Neuronal stem cell (in vitro differentiated cells): ENCODE measurements at regions not wholly inside any gene's neighbourhood (a gene's known extent, or its start where the extent isn't known, plus 50 kb on each side); places are given as distances from the start of the nearest gene placed in this dataset.

Source experiments
- DNase-seq: peaks from one replicate; pipeline ENCODE4 v3.0.0-alpha.2; 2013; ENCODE audit warnings: low spot score
- H2AFZ ChIP-seq: one replicate; pipeline ENCODE4 v1.6.1; 2013; ENCODE audit warnings: mild to moderate bottlenecking, low read length, inconsistent platforms
- H2AK5ac ChIP-seq: 2 replicates; pipeline ENCODE4 v1.6.1; 2013; ENCODE audit warnings: low read depth, mild to moderate bottlenecking, inconsistent platforms, low read length, moderate library complexity, mixed read lengths
- H2BK120ac ChIP-seq: 2 replicates; pipeline ENCODE4 v1.6.1; 2013; ENCODE audit warnings: low read depth, mild to moderate bottlenecking, inconsistent platforms, low read length, moderate library complexity, mixed read lengths
- H2BK12ac ChIP-seq: one replicate; pipeline ENCODE4 v1.6.1; 2013; ENCODE audit warnings: low read length, inconsistent platforms
- H2BK15ac ChIP-seq: 2 replicates; pipeline ENCODE4 v1.6.1; 2013; ENCODE audit warnings: mild to moderate bottlenecking, low read length, inconsistent platforms, mixed read lengths
- H2BK5ac ChIP-seq: one replicate; pipeline ENCODE4 v1.6.1; 2013; ENCODE audit warnings: inconsistent platforms, mild to moderate bottlenecking, low read length, moderate library complexity
- H3K14ac ChIP-seq: one replicate; pipeline ENCODE4 v1.6.1; 2013; ENCODE audit warnings: low read length, inconsistent platforms
- H3K18ac ChIP-seq: 2 replicates; pipeline ENCODE4 v1.6.1; 2013; ENCODE audit warnings: low read length, inconsistent platforms
- H3K23ac ChIP-seq: 2 replicates; pipeline ENCODE4 v1.6.1; 2013; ENCODE audit warnings: low read depth, mild to moderate bottlenecking, mixed read lengths, low read length, inconsistent platforms; ENCODE audit not compliant: poor library complexity
- H3K27ac ChIP-seq: replicated peaks from 3 replicates; pipeline ENCODE4 v1.5.1; 2013; ENCODE audit warnings: low read length, inconsistent platforms
- H3K27me3 ChIP-seq, 3 experiments: 2 replicates each; pipeline ENCODE4 v1.6.1; 2013; ENCODE audit warnings: low read length in 3 of 3, mild to moderate bottlenecking in 2 of 3, inconsistent platforms in 1 of 3, low read depth in 1 of 3, mixed read lengths in 1 of 3, moderate library complexity in 1 of 3; ENCODE audit not compliant: control insufficient read depth in 3 of 3, insufficient read depth in 3 of 3
- H3K36me3 ChIP-seq, 2 donors: replicated peaks in 1 of 2; 2 replicates each; pipeline ENCODE4 v1.6.1; 2013; ENCODE audit warnings: low read length in 2 of 2; ENCODE audit not compliant: control insufficient read depth in 2 of 2, insufficient read depth in 2 of 2
- H3K4ac ChIP-seq: 2 replicates; pipeline ENCODE4 v1.6.1; 2013; ENCODE audit warnings: inconsistent platforms, mild to moderate bottlenecking, low read length, moderate library complexity
- H3K4me1 ChIP-seq, 2 donors: 1 replicate in 1 of 2; 2 replicates in 1 of 2; pipeline ENCODE4 v1.6.1; 2013; ENCODE audit warnings: low read length in 2 of 2, low read depth in 1 of 2; ENCODE audit not compliant: control insufficient read depth in 2 of 2, insufficient read depth in 1 of 2
- H3K4me2 ChIP-seq: one replicate; pipeline ENCODE4 v1.6.1; 2013; ENCODE audit warnings: mild to moderate bottlenecking, low read length, inconsistent platforms; ENCODE audit not compliant: insufficient read depth, poor library complexity, severe bottlenecking
- H3K4me3 ChIP-seq, 2 donors: 2 replicates each; pipeline ENCODE4 v1.5.1; 2013; ENCODE audit warnings: low read length in 2 of 2, mild to moderate bottlenecking in 2 of 2, inconsistent platforms in 1 of 2, moderate library complexity in 1 of 2
- H3K79me1 ChIP-seq: one replicate; pipeline ENCODE4 v1.6.1; 2013; ENCODE audit warnings: low read depth, mild to moderate bottlenecking, inconsistent platforms, low read length, moderate library complexity
- H3K9ac ChIP-seq: one replicate; pipeline ENCODE4 v1.6.1; 2013; ENCODE audit warnings: mild to moderate bottlenecking, low read depth, low read length, inconsistent platforms; ENCODE audit not compliant: poor library complexity
- H3K9me3 ChIP-seq, 2 donors: replicated peaks in 1 of 2; 2 replicates each; pipeline versions ENCODE3 to v1.6.1; 2013; ENCODE audit warnings: low read length in 2 of 2, mild to moderate bottlenecking in 2 of 2, inconsistent platforms in 1 of 2, low read depth in 1 of 2, mixed read lengths in 1 of 2, moderate library complexity in 1 of 2; ENCODE audit not compliant: control insufficient read depth in 2 of 2, insufficient read depth in 1 of 2
- H4K8ac ChIP-seq: one replicate; pipeline ENCODE4 v1.6.1; 2013; ENCODE audit warnings: low read depth, mild to moderate bottlenecking, inconsistent platforms, low read length, moderate library complexity
- H4K91ac ChIP-seq: one replicate; pipeline ENCODE4 v1.6.1; 2013; ENCODE audit warnings: low read length, low read depth, mild to moderate bottlenecking, inconsistent platforms; ENCODE audit not compliant: poor library complexity
- WGBS, 2 donors: extraction: QIAGEN DNeasy Blood & Tissue Kit; methylation state at CpG; one replicate each; pipeline ENCODE4 v1.1.7; 2013; ENCODE audit warnings: missing lambda C conversion rate in 2 of 2, mixed read lengths in 1 of 2; ENCODE audit not compliant: insufficient read length in 2 of 2, insufficient replicate concordance in 1 of 2; ENCODE audit errors: extremely low coverage in 2 of 2; 5-methylcytosine and 5-hydroxymethylcytosine counted together

- Histone ChIP-seq H2AK5ac (no peak overlapping the region), H3K23ac (no peak overlapping the region), H2BK12ac (no peak overlapping the region), H2AFZ (peak overlapping the region; percentile 38), H2BK15ac (no peak overlapping the region), H3K4me2 (no peak overlapping the region), H3K4me1 (peaks cover 0 to 6% of the 10 kb centered on the region in 2 donors), H2BK120ac (no peak overlapping the region), H3K9ac (no peak overlapping the region), H3K4me3 (no peak overlapping the region), H3K36me3 (no peaks in the 10 kb centered on the region), H3K27ac (no peak overlapping the region), H4K8ac (no peak overlapping the region), H3K18ac (peak overlapping the region; percentile 54), H3K79me1 (no peaks in the 10 kb centered on the region), H2BK5ac (no peak overlapping the region), H3K9me3 (no peaks in the 10 kb centered on the region), H4K91ac (no peak overlapping the region), H3K4ac (no peak overlapping the region), H3K27me3 (peaks cover 0 to 27% (median 3%) of the 10 kb centered on the region in 3 experiments), H3K14ac (no peak overlapping the region)
- no peak for DNase-seq
- no CpG with 5 or more reads among the region's 11 CpGs for WGBS, 2 donors
These were observed 79.6 kb upstream of the LAPTM4A start for GRCh38 chr2:20130821-20131645.

DNA sequence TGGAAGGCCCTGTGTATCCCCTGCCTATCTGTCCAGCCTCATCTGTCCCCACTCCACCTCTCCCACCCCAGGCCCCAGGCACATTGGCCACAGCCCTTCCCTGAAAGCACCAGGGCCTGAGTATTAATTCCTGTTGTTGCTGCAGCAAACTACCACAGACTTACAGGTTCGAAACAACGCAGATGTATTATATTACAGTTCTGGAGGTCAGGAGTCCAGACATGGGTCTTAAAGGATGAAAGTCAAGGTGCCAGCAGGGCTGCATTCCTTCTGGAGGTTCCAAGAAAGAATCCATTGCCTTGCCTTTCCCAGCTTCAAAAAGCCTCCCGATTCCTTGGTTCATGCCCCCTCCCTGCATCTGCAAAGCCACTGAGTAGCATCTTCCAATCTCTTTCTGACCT, 78.7 kb upstream of the LAPTM4A start:
- Histone ChIP-seq H3K27ac (no peak overlapping the region), H2BK12ac (no peak overlapping the region)
- no peak for DNase-seq

GRCh38 chr2:20129331-20130159, 78.1 kb upstream of the LAPTM4A start:
- Histone ChIP-seq H3K9me3 (no peaks in the 10 kb centered on the region), H2BK5ac (no peak overlapping the region), H2AFZ (no peak overlapping the region), H3K4ac (no peak overlapping the region), H2BK15ac (no peak overlapping the region), H2AK5ac (peak overlapping the region; percentile 33), H3K27ac (no peak overlapping the region), H3K18ac (no peak overlapping the region), H4K91ac (no peak overlapping the region), H3K27me3 (peaks cover 0 to 22% (median 0%) of the 10 kb centered on the region in 3 experiments), H3K23ac (no peak overlapping the region), H3K79me1 (no peaks in the 10 kb centered on the region), H2BK12ac (no peak overlapping the region), H3K4me1 (peaks cover 0 to 3% of the 10 kb centered on the region in 2 donors), H3K14ac (no peak overlapping the region), H2BK120ac (no peak overlapping the region), H3K4me2 (no peak overlapping the region), H3K36me3 (no peaks in the 10 kb centered on the region), H3K9ac (no peak overlapping the region), H4K8ac (no peak overlapping the region), H3K4me3 (no peak overlapping the region)
- no CpG with 5 or more reads among the region's 12 CpGs for WGBS, 2 donors
- DNase-seq: no peak

More for the DNA sequence above, 78.7 kb upstream of the LAPTM4A start:
- Histone ChIP-seq H3K27me3 (peaks cover 0 to 27% (median 3%) of the 10 kb centered on the region in 3 experiments), H3K14ac (no peak overlapping the region), H2BK15ac (no peak overlapping the region), H4K8ac (no peak overlapping the region), H3K4ac (no peak overlapping the region), H4K91ac (no peak overlapping the region), H2AFZ (no peak overlapping the region), H3K4me2 (no peak overlapping the region), H3K18ac (no peak overlapping the region), H2AK5ac (no peak overlapping the region), H3K79me1 (no peaks in the 10 kb centered on the region), H3K9ac (no peak overlapping the region), H3K9me3 (no peaks in the 10 kb centered on the region), H3K4me1 (peaks cover 0 to 5% of the 10 kb centered on the region in 2 donors), H3K4me3 (no peak overlapping the region), H3K23ac (no peak overlapping the region), H2BK120ac (no peak overlapping the region), H3K36me3 (no peaks in the 10 kb centered on the region), H2BK5ac (no peak overlapping the region)
- no CpG with 5 or more reads among the region's 3 CpGs for WGBS, 2 donors
